ENCODE measurements at regions not wholly inside any gene's neighbourhood (a gene's known extent, or its start where the extent isn't known, plus 50 kb on each side); places are given as distances from the start of the nearest gene placed in this dataset.

DNA sequence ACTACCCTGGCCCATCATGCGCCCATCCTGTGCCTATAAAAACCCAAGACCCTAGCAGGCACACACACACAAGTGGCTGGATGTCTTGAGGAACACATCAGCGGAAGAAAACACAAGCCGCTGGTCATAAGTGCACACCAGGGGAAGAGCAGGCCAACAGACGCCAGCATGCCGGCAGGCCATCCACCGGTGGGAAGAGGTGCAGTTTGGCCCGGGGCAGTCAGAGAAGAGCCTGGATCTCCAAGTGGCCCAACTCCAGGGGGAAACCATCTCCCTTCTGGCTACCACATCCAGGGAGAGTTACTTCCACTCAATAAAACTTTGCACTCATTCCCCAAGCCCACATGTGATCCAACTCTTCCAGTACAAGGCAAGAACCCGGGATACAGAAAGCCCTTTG lies 2001.3 kb upstream of the NUDT12 start:
- TF ChIP-seq, protein P1, sequence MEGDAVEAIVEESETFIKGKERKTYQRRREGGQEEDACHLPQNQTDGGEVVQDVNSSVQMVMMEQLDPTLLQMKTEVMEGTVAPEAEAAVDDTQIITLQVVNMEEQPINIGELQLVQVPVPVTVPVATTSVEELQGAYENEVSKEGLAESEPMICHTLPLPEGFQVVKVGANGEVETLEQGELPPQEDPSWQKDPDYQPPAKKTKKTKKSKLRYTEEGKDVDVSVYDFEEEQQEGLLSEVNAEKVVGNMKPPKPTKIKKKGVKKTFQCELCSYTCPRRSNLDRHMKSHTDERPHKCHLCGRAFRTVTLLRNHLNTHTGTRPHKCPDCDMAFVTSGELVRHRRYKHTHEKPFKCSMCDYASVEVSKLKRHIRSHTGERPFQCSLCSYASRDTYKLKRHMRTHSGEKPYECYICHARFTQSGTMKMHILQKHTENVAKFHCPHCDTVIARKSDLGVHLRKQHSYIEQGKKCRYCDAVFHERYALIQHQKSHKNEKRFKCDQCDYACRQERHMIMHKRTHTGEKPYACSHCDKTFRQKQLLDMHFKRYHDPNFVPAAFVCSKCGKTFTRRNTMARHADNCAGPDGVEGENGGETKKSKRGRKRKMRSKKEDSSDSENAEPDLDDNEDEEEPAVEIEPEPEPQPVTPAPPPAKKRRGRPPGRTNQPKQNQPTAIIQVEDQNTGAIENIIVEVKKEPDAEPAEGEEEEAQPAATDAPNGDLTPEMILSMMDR (IDR thresholded peaks at IDR 0.05; ENCODE audit: extremely low read depth in 1 of 2, insufficient read depth in 1 of 2, low read depth in 1 of 2, low read length in 2 of 2) = no peak
- TF ChIP-seq, protein P2, sequence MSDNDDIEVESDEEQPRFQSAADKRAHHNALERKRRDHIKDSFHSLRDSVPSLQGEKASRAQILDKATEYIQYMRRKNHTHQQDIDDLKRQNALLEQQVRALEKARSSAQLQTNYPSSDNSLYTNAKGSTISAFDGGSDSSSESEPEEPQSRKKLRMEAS (IDR thresholded peaks at IDR 0.05; ENCODE audit: insufficient read depth, insufficient read length) = no peak
- no peak for TF ChIP-seq POLR2A (IDR thresholded peaks at IDR 0.05; ENCODE audit: low read depth, low read length)
- no peak for TF ChIP-seq EZH2 (IDR thresholded peaks at IDR 0.05; ENCODE audit: borderline replicate concordance, low read depth, low read length, severe bottlenecking)

Measured in endothelial cell of umbilical vein (primary cell).